GM18909 (cell line): ENCODE measurements at regions not wholly inside any gene's neighbourhood (a gene's known extent, or its start where the extent isn't known, plus 50 kb on each side); places are given as distances from the start of the nearest gene placed in this dataset.
A peak's percentile ranks its signal among the peaks of the same experiment; 100 is the strongest.
"Not testable (repeated sequence)": the region's sequence is repeated elsewhere in the genome, so short reads cannot be mapped to it uniquely, and the experiment has no call there.

Experiments used
- ATAC-seq: cut with Tn5 transposase; IDR thresholded peaks from one replicate; pipeline ENCODE4 v1.9.1; 2021; ENCODE audit warnings: mild to moderate bottlenecking; ENCODE audit not compliant: unreplicated experiment, poor library complexity

- ATAC-seq, result no peak
These were observed 59.0 kb downstream of the FASLG start for GRCh38 chr1:172717722-172718465.

- peak; percentile 12 for ATAC-seq
These were observed 60.2 kb downstream of the FASLG start for GRCh38 chr1:172719066-172719627.

- ATAC-seq, result peak; percentile 45
These were observed 60.8 kb downstream of the FASLG start for GRCh38 chr1:172719694-172720138.

- ATAC-seq, result no peak
These were observed 61.4 kb downstream of the FASLG start for GRCh38 chr1:172720339-172720738.

GRCh38 chr1:172723251-172723650 is 64.3 kb downstream of the FASLG start:
- ATAC-seq, result no peak

GRCh38 chr1:172724232-172724631 is 65.3 kb downstream of the FASLG start:
- no peak for ATAC-seq

- peak; percentile 88 for ATAC-seq
These were observed 66.1 kb downstream of the FASLG start for GRCh38 chr1:172724765-172725613.

GRCh38 chr1:172726740-172727139 is 67.8 kb downstream of the FASLG start:
- ATAC-seq, result no peak

GRCh38 chr1:172727275-172727857 is 68.5 kb downstream of the FASLG start:
- no peak for ATAC-seq

GRCh38 chr1:172727956-172728603 is 69.2 kb downstream of the FASLG start:
- ATAC-seq, result peak; percentile 55

- not testable (repeated sequence) for ATAC-seq
These were observed 69.8 kb downstream of the FASLG start for GRCh38 chr1:172728705-172729104.

- ATAC-seq, result no peak
These were observed 73.5 kb downstream of the FASLG start for GRCh38 chr1:172732427-172732826.

GRCh38 chr1:172733815-172734214 is 74.9 kb downstream of the FASLG start:
- no peak for ATAC-seq

- ATAC-seq, result no peak
These were observed 79.5 kb downstream of the FASLG start for GRCh38 chr1:172738389-172738788.

GRCh38 chr1:172742599-172743500 is 83.9 kb downstream of the FASLG start:
- ATAC-seq, result no peak

- ATAC-seq, result peak; percentile 58
These were observed 86.1 kb downstream of the FASLG start for GRCh38 chr1:172745014-172745413.

GRCh38 chr1:172746091-172746949 is 87.4 kb downstream of the FASLG start:
- ATAC-seq, result peak; percentile 86

- no peak for ATAC-seq
These were observed 89.3 kb downstream of the FASLG start for GRCh38 chr1:172748201-172748600.
